ENCODE measurements at regions not wholly inside any gene's neighbourhood (a gene's known extent, or its start where the extent isn't known, plus 50 kb on each side); places are given as distances from the start of the nearest gene placed in this dataset.

DNA sequence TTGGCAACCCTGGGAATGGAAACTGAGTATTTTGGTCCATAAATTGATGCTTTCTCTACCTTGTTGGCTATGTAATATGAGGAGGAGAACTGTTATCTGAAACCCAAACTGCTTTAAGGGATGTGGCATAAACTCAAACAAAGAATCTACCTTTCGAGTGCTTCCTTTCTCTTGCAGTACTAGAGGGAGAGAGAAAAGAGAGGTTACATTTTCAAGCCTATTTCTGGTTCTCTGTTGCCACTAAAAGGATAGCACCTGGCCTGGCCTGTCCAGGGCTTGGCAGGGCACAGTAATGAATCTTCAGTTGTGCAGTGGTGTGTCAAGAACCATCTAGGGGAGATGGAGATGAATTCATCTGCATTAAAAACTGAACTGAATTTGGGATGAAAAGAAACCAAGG is 308.6 kb downstream of the PTTG2 start:
- TF ChIP-seq, protein P1, sequence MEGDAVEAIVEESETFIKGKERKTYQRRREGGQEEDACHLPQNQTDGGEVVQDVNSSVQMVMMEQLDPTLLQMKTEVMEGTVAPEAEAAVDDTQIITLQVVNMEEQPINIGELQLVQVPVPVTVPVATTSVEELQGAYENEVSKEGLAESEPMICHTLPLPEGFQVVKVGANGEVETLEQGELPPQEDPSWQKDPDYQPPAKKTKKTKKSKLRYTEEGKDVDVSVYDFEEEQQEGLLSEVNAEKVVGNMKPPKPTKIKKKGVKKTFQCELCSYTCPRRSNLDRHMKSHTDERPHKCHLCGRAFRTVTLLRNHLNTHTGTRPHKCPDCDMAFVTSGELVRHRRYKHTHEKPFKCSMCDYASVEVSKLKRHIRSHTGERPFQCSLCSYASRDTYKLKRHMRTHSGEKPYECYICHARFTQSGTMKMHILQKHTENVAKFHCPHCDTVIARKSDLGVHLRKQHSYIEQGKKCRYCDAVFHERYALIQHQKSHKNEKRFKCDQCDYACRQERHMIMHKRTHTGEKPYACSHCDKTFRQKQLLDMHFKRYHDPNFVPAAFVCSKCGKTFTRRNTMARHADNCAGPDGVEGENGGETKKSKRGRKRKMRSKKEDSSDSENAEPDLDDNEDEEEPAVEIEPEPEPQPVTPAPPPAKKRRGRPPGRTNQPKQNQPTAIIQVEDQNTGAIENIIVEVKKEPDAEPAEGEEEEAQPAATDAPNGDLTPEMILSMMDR (IDR thresholded peaks at IDR 0.05; ENCODE audit: low read depth, low read length): no peak
- H3K4me3 ChIP-seq (replicated peaks in 1 of 2; ENCODE audit: low read depth in 2 of 2, low read length in 2 of 2): no peak overlapping the region
- no peak for DNase-seq (ENCODE audit: low read depth in 2 of 2)

DNA sequence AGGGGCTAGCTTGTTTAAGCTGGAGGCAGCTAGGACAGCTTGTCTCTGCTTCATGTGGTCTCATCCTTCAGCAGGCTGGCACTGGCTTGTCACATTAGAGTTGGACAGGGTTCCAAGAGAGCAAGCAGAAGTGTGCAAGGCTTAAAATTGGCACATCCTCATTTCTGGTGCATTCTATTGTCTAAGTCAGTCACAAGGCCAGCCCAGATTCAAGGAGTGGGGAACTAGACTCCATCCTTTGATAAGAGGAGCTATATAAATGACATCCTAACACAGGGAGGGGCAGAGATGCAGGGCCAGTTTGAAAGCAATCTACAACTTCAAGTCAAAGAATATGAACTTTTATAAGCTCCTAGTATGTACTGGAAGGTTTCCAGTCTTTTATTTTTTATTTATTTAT is 313.2 kb downstream of the PTTG2 start:
- TF ChIP-seq, protein P1 (IDR thresholded peaks at IDR 0.05; ENCODE audit: low read depth, low read length): no peak
- no peak for DNase-seq (ENCODE audit: low read depth in 2 of 2)
- no peak overlapping the region for H3K4me3 ChIP-seq (replicated peaks in 1 of 2; ENCODE audit: low read depth in 2 of 2, low read length in 2 of 2)

DNA sequence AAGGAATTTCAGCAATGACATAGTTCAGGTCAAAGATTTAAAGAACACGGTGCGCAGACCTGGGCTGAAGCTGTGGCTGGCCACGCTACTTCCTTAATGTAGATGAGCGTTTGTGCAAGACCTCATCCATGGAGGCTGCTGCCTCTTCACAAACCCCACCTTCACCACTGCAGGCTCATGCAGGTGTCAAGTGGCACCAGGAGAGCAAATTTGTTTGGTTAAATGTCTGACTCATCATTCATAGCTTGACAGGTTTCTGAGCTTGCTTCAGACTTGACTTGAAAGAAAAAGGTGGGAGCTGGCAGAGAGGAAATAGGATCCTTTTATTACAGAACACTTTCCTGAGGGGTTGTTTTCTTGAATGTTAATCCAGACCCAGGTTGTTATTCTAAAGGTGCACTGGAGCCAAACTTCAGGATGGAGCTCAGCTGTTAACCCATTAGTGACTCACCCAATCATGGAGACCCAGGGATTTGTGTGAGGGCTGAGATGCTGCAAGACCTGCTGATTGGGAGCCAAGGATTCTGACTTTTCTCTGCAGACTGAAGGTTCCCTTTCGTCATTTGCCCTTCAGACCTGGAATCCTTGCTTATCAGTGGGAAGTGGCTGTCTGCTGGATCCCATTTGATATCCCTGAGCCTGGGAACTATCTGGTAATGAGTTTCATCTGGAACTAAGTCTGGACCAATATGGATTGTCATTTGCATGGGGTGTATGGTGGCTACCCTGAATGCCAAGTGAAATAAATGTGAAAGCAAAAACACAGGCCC is 315.3 kb downstream of the PTTG2 start:
- no peak overlapping the region for H3K4me3 ChIP-seq (replicated peaks in 1 of 2; ENCODE audit: low read depth in 2 of 2, low read length in 2 of 2)
- TF ChIP-seq, protein P1 (IDR thresholded peaks at IDR 0.05; ENCODE audit: low read depth, low read length): no peak
- DNase-seq (ENCODE audit: low read depth in 2 of 2): no peak

DNA sequence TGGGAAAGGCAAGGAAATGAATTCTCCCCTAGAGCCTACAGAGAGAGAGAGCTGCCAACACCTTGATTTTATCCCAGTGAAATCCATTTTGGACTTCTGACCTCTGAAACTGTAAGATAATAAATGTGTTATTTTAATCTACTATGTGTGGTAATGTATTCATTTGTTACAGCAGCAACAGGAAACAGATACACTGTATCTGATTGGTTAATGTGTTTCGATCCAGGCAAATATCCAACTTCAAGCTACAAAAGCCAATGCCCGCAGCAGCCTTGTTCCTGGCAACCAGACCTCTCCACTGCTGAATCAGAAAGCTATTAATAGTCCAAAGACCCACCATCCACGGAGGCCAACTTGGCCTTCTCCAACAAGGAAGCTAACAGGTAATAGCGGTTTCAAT is 318.1 kb downstream of the PTTG2 start:
- DNase-seq (ENCODE audit: low read depth in 2 of 2): no peak
- TF ChIP-seq, protein P1 (IDR thresholded peaks at IDR 0.05; ENCODE audit: low read depth, low read length): no peak
- no peak overlapping the region for H3K4me3 ChIP-seq (replicated peaks in 1 of 2; ENCODE audit: low read depth in 2 of 2, low read length in 2 of 2)

DNA sequence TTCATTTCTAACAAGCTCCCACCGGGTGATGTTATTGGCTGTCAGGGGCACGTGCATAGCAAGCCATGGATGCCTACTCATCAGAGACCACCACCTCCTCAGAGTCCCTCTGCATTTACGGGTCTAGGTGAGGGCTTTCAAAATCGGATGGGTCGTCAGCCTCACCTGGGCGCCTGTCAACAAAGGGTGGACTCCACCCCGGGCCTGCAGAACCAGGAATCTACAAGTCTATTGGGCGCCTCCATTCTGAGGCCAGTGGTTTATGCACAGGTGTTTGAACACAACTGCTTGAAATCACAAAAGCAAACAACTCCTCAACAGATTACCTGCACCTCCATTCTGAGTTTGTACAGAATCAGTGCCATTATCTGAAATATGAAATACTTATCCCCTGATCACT is 318.9 kb downstream of the PTTG2 start:
- TF ChIP-seq, protein P1 (IDR thresholded peaks at IDR 0.05; ENCODE audit: low read depth, low read length): no peak
- DNase-seq (ENCODE audit: low read depth in 2 of 2): no peak
- no peak overlapping the region for H3K4me3 ChIP-seq (replicated peaks in 1 of 2; ENCODE audit: low read depth in 2 of 2, low read length in 2 of 2)

DNA sequence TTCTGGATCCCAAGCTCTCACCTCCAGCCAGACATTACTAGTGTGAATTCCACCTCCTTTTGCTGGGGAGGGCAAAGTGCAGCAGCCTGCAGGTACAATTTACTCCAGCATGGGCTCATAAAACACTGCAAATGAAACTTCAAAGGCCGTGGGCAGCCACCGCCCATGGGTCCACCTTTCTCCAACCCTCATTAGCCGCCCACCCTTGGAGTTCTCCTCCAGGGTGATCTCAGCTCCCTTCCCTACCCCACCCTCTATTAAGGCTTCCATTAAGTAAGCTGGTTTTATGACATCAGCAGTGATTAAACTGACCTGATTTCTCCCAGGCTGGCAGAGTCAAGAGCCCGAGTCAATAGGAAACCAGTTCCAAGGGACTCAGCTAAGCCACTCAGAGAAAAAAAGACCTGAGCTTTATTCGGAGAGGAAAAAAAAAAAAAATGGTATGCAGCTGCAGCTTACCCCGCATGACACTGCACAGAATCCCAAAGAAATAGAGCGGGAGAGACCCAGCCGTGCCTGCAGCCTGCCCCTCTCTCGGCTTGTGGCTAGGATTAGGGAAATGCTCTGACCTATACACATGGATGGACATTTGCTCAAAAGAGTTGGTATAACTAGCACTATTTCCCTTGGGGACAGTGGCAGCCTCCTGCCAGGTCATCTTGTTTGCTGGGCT is 319.6 kb downstream of the PTTG2 start:
- DNase-seq (ENCODE audit: low read depth in 2 of 2): no peak
- H3K4me3 ChIP-seq (replicated peaks in 1 of 2; ENCODE audit: low read depth in 2 of 2, low read length in 2 of 2): no peak overlapping the region
- TF ChIP-seq, protein P1 (IDR thresholded peaks at IDR 0.05; ENCODE audit: low read depth, low read length): no peak

All from cardiac fibroblast (primary cell).